Loucy (cell line): ENCODE measurements at regions not wholly inside any gene's neighbourhood (a gene's known extent, or its start where the extent isn't known, plus 50 kb on each side); places are given as distances from the start of the nearest gene placed in this dataset.

Experiments used
- H2AFZ ChIP-seq: fragments of 200-600 bp; sonication (generic); 2 replicates; pipeline ENCODE4 v1.6.0; 2016; ENCODE audit warnings: antibody characterized with exemption, mild to moderate bottlenecking, low read length, moderate library complexity
- H3F3A ChIP-seq: fragments of 200-600 bp; 2 replicates; pipeline ENCODE4 v1.6.0; 2016; ENCODE audit warnings: antibody characterized with exemption, low read depth, mild to moderate bottlenecking
- H3K27me3 ChIP-seq: fragments of 200-600 bp; sonication (generic); 2 replicates; pipeline ENCODE4 v1.6.1; 2014; ENCODE audit warnings: low read length, mild to moderate bottlenecking; ENCODE audit not compliant: insufficient read depth, poor library complexity, severe bottlenecking
- H3K36me3 ChIP-seq: fragments of 200-600 bp; sonication (generic); 2 replicates; pipeline ENCODE4 v1.6.1; 2016; ENCODE audit warnings: low read length; ENCODE audit not compliant: insufficient read depth
- H3K4me1 ChIP-seq: fragments of 200-600 bp; sonication (generic); 2 replicates; pipeline ENCODE4 v1.5.1; 2014; ENCODE audit warnings: low read length, mild to moderate bottlenecking; ENCODE audit not compliant: insufficient read depth, poor library complexity, severe bottlenecking
- H3K4me2 ChIP-seq: fragments of 200-600 bp; sonication (generic); 2 replicates; pipeline ENCODE4 v1.6.0; 2014; ENCODE audit warnings: antibody characterized with exemption, low read length, low read depth, mild to moderate bottlenecking; ENCODE audit not compliant: poor library complexity, severe bottlenecking
- H3K4me3 ChIP-seq: fragments of 200-600 bp; sonication (generic); 2 replicates; pipeline ENCODE4 v1.5.1; 2014; ENCODE audit warnings: low read length, mild to moderate bottlenecking, mixed read lengths; ENCODE audit not compliant: poor library complexity, severe bottlenecking
- H3K79me2 ChIP-seq: fragments of 200-600 bp; sonication (generic); 2 replicates; pipeline ENCODE4 v1.6.1; 2014; ENCODE audit warnings: low read length; ENCODE audit not compliant: insufficient read depth
- H3K9ac ChIP-seq: fragments of 200-600 bp; sonication (generic); 2 replicates; pipeline ENCODE4 v1.6.0; 2014; ENCODE audit warnings: mild to moderate bottlenecking, low read depth, low read length, moderate library complexity; ENCODE audit not compliant: poor library complexity, severe bottlenecking
- H3K9me2 ChIP-seq: fragments of 200-600 bp; sonication (generic); replicated peaks from 2 replicates; pipeline ENCODE4 v1.6.1; 2016; ENCODE audit warnings: low read depth, low read length, mixed read lengths
- H3K9me3 ChIP-seq: fragments of 200-600 bp; sonication (generic); 2 replicates; pipeline ENCODE4 v1.6.1; 2014; ENCODE audit warnings: mild to moderate bottlenecking, antibody characterized with exemption, low read length, low read depth; ENCODE audit not compliant: insufficient read depth
- H4K20me1 ChIP-seq: fragments of 200-600 bp; sonication (generic); 2 replicates; pipeline ENCODE4 v1.6.0; 2014; ENCODE audit warnings: antibody characterized with exemption, low read length, mild to moderate bottlenecking; ENCODE audit not compliant: insufficient read depth, poor library complexity, severe bottlenecking
- CTCF ChIP-seq: fragments of 200-600 bp; sonication (generic); conservative IDR thresholded peaks from 2 replicates; pipeline ENCODE4 v1.5.1; 2014; ENCODE audit warnings: mild to moderate bottlenecking, antibody characterized with exemption, low read length
- EZH2phosphoT487 ChIP-seq: fragments of 200-600 bp; IDR thresholded peaks from 2 replicates; pipeline ENCODE4 v1.6.1; 2018; ENCODE audit warnings: antibody characterized with exemption, mild to moderate bottlenecking, moderate library complexity, borderline replicate concordance

- Histone ChIP-seq H3K9me3 (no peaks in the 10 kb centered on the region), H3K4me1 (no peaks in the 10 kb centered on the region), H3K27me3 (no peaks in the 10 kb centered on the region), H4K20me1 (no peaks in the 10 kb centered on the region), H3K4me2 (no peak overlapping the region), H3K4me3 (no peak overlapping the region), H3F3A (no peaks in the 10 kb centered on the region), H3K79me2 (no peaks in the 10 kb centered on the region), H3K9ac (no peak overlapping the region), H2AFZ (no peak overlapping the region), H3K36me3 (no peaks in the 10 kb centered on the region), H3K9me2 (no peaks in the 10 kb centered on the region)
- TF ChIP-seq EZH2phosphoT487: no peak
- no peak for TF ChIP-seq CTCF
Observed at GRCh38 chr3:164332831-164333802, 745.2 kb downstream of the SI start.

- no peaks in the 10 kb centered on the region for H3K4me1 ChIP-seq
- no peaks in the 10 kb centered on the region for H3K9me3 ChIP-seq
- H4K20me1 ChIP-seq: no peaks in the 10 kb centered on the region
- H3K27me3 ChIP-seq: no peaks in the 10 kb centered on the region
- H3K4me3 ChIP-seq: no peak overlapping the region
- no peak overlapping the region for H3K4me2 ChIP-seq
- H3F3A ChIP-seq: no peaks in the 10 kb centered on the region
- TF ChIP-seq CTCF: no peak
- no peak for TF ChIP-seq EZH2phosphoT487
- no peak overlapping the region for H2AFZ ChIP-seq
- H3K36me3 ChIP-seq: no peaks in the 10 kb centered on the region
- H3K9ac ChIP-seq: no peak overlapping the region
- H3K79me2 ChIP-seq: no peaks in the 10 kb centered on the region
- no peaks in the 10 kb centered on the region for H3K9me2 ChIP-seq
Observed at GRCh38 chr3:164326714-164327113, 751.6 kb downstream of the SI start.

GRCh38 chr3:164320962-164321361 lies 757.3 kb downstream of the SI start:
- Histone ChIP-seq H3F3A (no peaks in the 10 kb centered on the region), H3K4me2 (no peak overlapping the region), H3K27me3 (no peaks in the 10 kb centered on the region), H3K4me3 (no peak overlapping the region), H3K4me1 (no peaks in the 10 kb centered on the region), H3K9ac (no peak overlapping the region), H3K9me2 (no peaks in the 10 kb centered on the region), H3K36me3 (no peaks in the 10 kb centered on the region), H4K20me1 (no peaks in the 10 kb centered on the region), H2AFZ (no peak overlapping the region), H3K9me3 (no peaks in the 10 kb centered on the region), H3K79me2 (no peaks in the 10 kb centered on the region)
- TF ChIP-seq EZH2phosphoT487: no peak
- TF ChIP-seq CTCF: no peak
